Activated naive CD4-positive, alpha-beta T cell treated with anti-CD3 and anti-CD28 coated beads for 36 hours (primary cell): ENCODE measurements at regions not wholly inside any gene's neighbourhood (a gene's known extent, or its start where the extent isn't known, plus 50 kb on each side); places are given as distances from the start of the nearest gene placed in this dataset.
"Not testable (repeated sequence)": the region's sequence is repeated elsewhere in the genome, so short reads cannot be mapped to it uniquely, and the experiment has no call there.

ENCODE experiments used
- CTCF ChIA-PET: fragments of 350-600 bp; sonication (Branson Sonifier 250); formaldehyde crosslinking; loops from one replicate; lab custom pipeline; 2021; ENCODE audit warnings: antibody characterized with exemption; lab: Charles Lee
- DNase-seq: peaks from one replicate; pipeline ENCODE4 v3.0.0-alpha.2; 2020
- H3K27ac Mint-ChIP-seq: one replicate; pipeline ENCODE4 v1.8.0; 2021; ENCODE audit warnings: mild to moderate bottlenecking, mixed read lengths
- H3K27me3 Mint-ChIP-seq: one replicate; pipeline ENCODE4 v1.8.0; 2021; ENCODE audit warnings: low read depth, mixed read lengths
- H3K36me3 Mint-ChIP-seq: one replicate; pipeline ENCODE4 v1.8.0; 2021; ENCODE audit warnings: low read depth, mixed read lengths
- H3K4me1 Mint-ChIP-seq: one replicate; pipeline ENCODE4 v1.8.0; 2021; ENCODE audit warnings: low read depth, mixed read lengths
- H3K4me3 Mint-ChIP-seq: one replicate; pipeline ENCODE4 v1.8.0; 2021; ENCODE audit warnings: mild to moderate bottlenecking, moderate library complexity, mixed read lengths
- H3K9me3 Mint-ChIP-seq: one replicate; pipeline ENCODE4 v1.8.0; 2021; ENCODE audit warnings: mixed read lengths
- intact Hi-C: fragments of 100-400 bp; cut with micrococcal nuclease; formaldehyde crosslinking; loops from one replicate; pipeline ENCODE4 v1.15.1; 2023

- Mint-ChIP-seq H3K4me1 (no peaks in the 10 kb centered on the region), H3K27me3 (no peaks in the 10 kb centered on the region), H3K36me3 (peaks cover 40% of the 10 kb centered on the region), H3K9me3 (peaks cover 47% of the 10 kb centered on the region), H3K27ac (no peak overlapping the region), H3K4me3 (no peak overlapping the region)
- intact Hi-C loops: no loop called here
- CTCF ChIA-PET: no interaction called here
- DNase-seq: no peak
Measured at GRCh38 chr16:34743115-34743514, 1283.7 kb downstream of the TP53TG3F start.

DNA sequence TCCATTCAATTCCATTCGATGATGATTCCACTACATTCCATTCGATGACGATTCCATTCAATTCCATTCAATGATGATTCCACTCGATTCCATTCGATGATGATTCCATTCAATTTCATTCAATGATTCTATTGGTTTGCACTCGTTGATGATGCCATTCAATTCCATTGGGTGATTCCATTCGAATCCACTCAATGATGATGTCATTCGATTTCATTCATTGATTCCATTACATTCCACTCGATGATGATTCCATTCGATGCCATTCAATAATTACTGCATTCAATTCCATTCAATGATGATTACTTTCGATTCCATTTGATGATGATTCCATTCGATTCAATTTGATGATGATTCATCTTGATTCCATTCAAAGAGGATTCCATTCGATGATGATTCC, 1299.4 kb downstream of the TP53TG3F start:
- DNase-seq: no peak
- intact Hi-C loops: no loop called here
- Mint-ChIP-seq H3K27me3 (no peaks in the 10 kb centered on the region), H3K9me3 (peaks cover 73% of the 10 kb centered on the region), H3K4me1 (no peaks in the 10 kb centered on the region), H3K27ac (no peak overlapping the region), H3K36me3 (peaks cover 61% of the 10 kb centered on the region), H3K4me3 (no peak overlapping the region)
- CTCF ChIA-PET: no interaction called here

DNA sequence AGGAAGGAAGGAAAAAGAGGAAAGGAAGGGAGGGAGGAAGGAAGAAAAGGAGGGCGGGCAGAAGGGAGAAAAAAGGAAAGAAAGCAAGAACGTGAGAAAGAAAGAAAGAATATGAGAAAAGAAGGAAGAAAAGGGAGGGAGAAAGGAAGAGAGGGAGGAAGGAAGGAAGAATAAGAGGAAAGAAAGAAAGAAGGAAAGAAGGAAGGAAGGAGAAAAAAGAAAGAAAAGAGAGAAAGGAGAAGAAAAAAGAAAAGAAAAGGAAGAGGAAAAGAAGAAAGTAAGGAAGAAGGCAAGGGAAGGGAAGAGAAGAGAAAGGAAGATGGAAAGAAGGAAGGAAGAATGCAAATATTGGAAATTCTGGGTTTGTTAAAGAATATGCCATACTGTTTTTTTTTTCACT, 1332.4 kb downstream of the TP53TG3F start:
- H3K4me3 Mint-ChIP-seq, H3K27me3 Mint-ChIP-seq, CTCF ChIA-PET, H3K4me1 Mint-ChIP-seq, DNase-seq, H3K36me3 Mint-ChIP-seq, H3K27ac Mint-ChIP-seq, intact Hi-C loops: not testable (repeated sequence)
- peaks cover 24% of the 10 kb centered on the region for H3K9me3 Mint-ChIP-seq

DNA sequence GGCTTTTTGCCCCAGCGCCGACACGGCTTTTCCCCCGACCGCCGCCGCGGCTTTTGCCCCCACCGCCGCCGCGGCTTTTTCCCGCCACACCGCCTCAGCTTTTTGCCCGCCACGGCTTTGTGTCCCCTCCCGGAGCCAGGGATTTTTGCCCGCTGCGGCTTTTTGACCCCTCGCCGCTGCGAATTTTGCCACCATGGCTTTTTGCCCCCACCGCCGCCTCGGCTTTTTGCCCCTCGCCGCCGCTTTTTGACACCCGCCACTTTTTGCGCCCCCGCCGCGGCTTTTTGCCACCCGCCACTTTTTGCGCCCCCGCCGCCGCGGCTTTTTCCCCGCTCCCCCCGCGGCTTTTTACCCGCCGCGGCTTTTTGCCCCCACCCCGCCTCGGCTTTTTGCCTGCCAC, 1342.5 kb downstream of the TP53TG3F start:
- H3K27me3 Mint-ChIP-seq: no peaks in the 10 kb centered on the region
- no peaks in the 10 kb centered on the region for H3K36me3 Mint-ChIP-seq
- H3K4me3 Mint-ChIP-seq: no peak overlapping the region
- no peak overlapping the region for H3K27ac Mint-ChIP-seq
- H3K4me1 Mint-ChIP-seq: no peaks in the 10 kb centered on the region
- DNase-seq: no peak
- CTCF ChIA-PET: no interaction called here
- intact Hi-C loops: no loop called here
- H3K9me3 Mint-ChIP-seq: peaks cover 16% of the 10 kb centered on the region

- no peak overlapping the region for H3K4me3 Mint-ChIP-seq
- intact Hi-C loops: no loop called here
- CTCF ChIA-PET: no interaction called here
- H3K27ac Mint-ChIP-seq: no peak overlapping the region
- DNase-seq: no peak
- H3K4me1 Mint-ChIP-seq: no peaks in the 10 kb centered on the region
- H3K9me3 Mint-ChIP-seq: peaks cover 15% of the 10 kb centered on the region
- no peaks in the 10 kb centered on the region for H3K36me3 Mint-ChIP-seq
- H3K27me3 Mint-ChIP-seq: no peaks in the 10 kb centered on the region
Measured at GRCh38 chr16:34802396-34802795, 1343.0 kb downstream of the TP53TG3F start.

DNA sequence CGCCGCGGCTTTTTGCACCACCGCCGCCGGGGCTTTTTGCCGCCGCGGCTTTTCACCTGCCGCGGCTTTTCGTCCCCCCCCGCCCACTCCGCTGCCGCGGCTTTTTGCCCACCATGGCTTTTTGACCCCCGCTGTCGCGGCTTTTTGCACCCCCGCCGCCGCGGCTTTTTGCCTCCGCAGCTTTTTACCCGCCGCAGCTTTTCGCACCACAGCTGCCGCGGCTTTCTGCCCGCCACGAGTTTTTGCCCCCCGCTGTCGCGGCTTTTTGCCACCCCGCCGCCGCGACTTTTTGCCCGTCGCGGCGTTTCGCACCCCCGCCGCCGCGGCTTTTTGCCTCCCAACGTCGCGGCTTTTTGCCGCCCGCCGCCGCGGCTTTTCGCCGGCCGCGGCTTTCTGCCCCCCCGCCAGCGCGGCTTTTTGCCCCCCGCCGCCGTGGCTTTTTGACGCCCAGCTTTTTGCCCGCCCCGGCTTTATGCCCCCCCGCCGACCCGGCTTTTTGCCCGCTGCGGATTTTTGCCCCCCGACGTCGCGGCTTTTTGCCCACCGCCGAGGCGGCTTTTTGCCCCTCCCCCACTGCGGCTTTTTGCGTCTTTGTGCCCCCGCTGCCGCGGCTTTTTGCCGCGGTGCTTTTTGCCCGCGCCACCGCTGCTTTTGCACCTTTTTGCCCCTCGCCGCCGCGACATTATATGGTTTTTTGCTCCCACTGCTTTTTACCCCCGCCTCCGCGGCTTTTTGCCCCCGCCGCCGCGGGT, 1343.6 kb downstream of the TP53TG3F start:
- H3K27me3 Mint-ChIP-seq: no peaks in the 10 kb centered on the region
- H3K36me3 Mint-ChIP-seq: no peaks in the 10 kb centered on the region
- no peak overlapping the region for H3K27ac Mint-ChIP-seq
- no peak for DNase-seq
- intact Hi-C loops: no loop called here
- peaks cover 15% of the 10 kb centered on the region for H3K9me3 Mint-ChIP-seq
- H3K4me1 Mint-ChIP-seq: no peaks in the 10 kb centered on the region
- CTCF ChIA-PET: no interaction called here
- no peak overlapping the region for H3K4me3 Mint-ChIP-seq

GRCh38 chr16:34803683-34804416, 1344.4 kb downstream of the TP53TG3F start:
- CTCF ChIA-PET: no interaction called here
- Mint-ChIP-seq H3K4me1 (no peaks in the 10 kb centered on the region), H3K4me3 (no peak overlapping the region), H3K9me3 (peaks cover 10% of the 10 kb centered on the region), H3K36me3 (no peaks in the 10 kb centered on the region), H3K27ac (no peak overlapping the region), H3K27me3 (no peaks in the 10 kb centered on the region)
- intact Hi-C loops: no loop called here
- DNase-seq: no peak

- H3K4me3 Mint-ChIP-seq, H3K4me1 Mint-ChIP-seq, H3K9me3 Mint-ChIP-seq, DNase-seq, H3K27ac Mint-ChIP-seq, intact Hi-C loops, H3K36me3 Mint-ChIP-seq, CTCF ChIA-PET, H3K27me3 Mint-ChIP-seq: not testable (repeated sequence)
Measured at GRCh38 chr16:34806992-34807644, 1347.7 kb downstream of the TP53TG3F start.

GRCh38 chr16:34807844-34808243, 1348.4 kb downstream of the TP53TG3F start:
- H3K27ac Mint-ChIP-seq, DNase-seq, intact Hi-C loops, H3K9me3 Mint-ChIP-seq, H3K4me1 Mint-ChIP-seq, CTCF ChIA-PET, H3K27me3 Mint-ChIP-seq, H3K4me3 Mint-ChIP-seq, H3K36me3 Mint-ChIP-seq: not testable (repeated sequence)

- H3K4me1 Mint-ChIP-seq, CTCF ChIA-PET, H3K4me3 Mint-ChIP-seq, H3K27ac Mint-ChIP-seq, H3K27me3 Mint-ChIP-seq, DNase-seq, intact Hi-C loops, H3K36me3 Mint-ChIP-seq, H3K9me3 Mint-ChIP-seq: not testable (repeated sequence)
Measured at GRCh38 chr16:34808530-34808929, 1349.1 kb downstream of the TP53TG3F start.
